Effector memory CD4-positive, alpha-beta T cell (primary cell): ENCODE measurements at regions not wholly inside any gene's neighbourhood (a gene's known extent, or its start where the extent isn't known, plus 50 kb on each side); places are given as distances from the start of the nearest gene placed in this dataset.

ENCODE experiments used
- DNase-seq, 3 donors: peaks; one replicate each; pipeline ENCODE4 v3.0.0-alpha.2; 2020
- H3K27ac ChIP-seq: 2 replicates; pipeline ENCODE4 v1.7.0; 2013; ENCODE audit warnings: mild to moderate bottlenecking, low read length, moderate library complexity; ENCODE audit not compliant: insufficient read depth, poor library complexity, severe bottlenecking
- H3K27me3 ChIP-seq: replicated peaks from 2 replicates; pipeline ENCODE4 v1.7.0; 2013; ENCODE audit warnings: mild to moderate bottlenecking, low read length; ENCODE audit not compliant: insufficient read depth, control insufficient read depth, poor library complexity, severe bottlenecking
- H3K36me3 ChIP-seq: 2 replicates; pipeline ENCODE4 v1.7.0; 2013; ENCODE audit warnings: mild to moderate bottlenecking, low read length, moderate library complexity; ENCODE audit not compliant: control insufficient read depth, insufficient read depth
- H3K4me1 ChIP-seq: 2 replicates; pipeline ENCODE4 v1.7.0; 2013; ENCODE audit warnings: low read length, mild to moderate bottlenecking; ENCODE audit not compliant: control insufficient read depth, insufficient read depth, poor library complexity, severe bottlenecking
- H3K4me3 ChIP-seq: 2 replicates; pipeline ENCODE4 v1.7.0; 2013; ENCODE audit warnings: low read length, low read depth, mild to moderate bottlenecking; ENCODE audit not compliant: insufficient read depth, poor library complexity, severe bottlenecking
- H3K9me3 ChIP-seq: 2 replicates; pipeline ENCODE4 v1.7.0; 2013; ENCODE audit warnings: mild to moderate bottlenecking, low read length, moderate library complexity; ENCODE audit not compliant: control insufficient read depth

DNA sequence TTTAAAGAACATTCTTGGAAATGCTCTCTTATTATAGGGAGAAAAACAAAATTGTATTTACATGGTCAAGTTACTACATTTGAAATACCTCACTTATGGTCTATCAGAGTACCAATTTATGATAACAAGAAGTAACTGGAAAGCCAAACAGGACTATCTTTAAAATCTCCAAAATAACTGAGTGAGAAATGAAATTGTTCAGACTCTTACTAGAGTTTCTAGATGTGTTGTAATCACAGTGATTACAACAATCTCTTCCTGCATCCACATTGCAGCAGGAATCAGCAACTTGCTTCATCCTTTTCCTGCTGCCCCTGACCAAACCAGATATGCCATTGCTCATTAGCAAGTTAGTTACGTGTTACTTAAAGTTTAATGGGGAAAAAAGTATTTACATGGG is 245.2 kb upstream of the SMIM31 start:
- H3K4me1 ChIP-seq = no peaks in the 10 kb centered on the region
- no peaks in the 10 kb centered on the region for H3K27me3 ChIP-seq
- no peak overlapping the region for H3K4me3 ChIP-seq
- DNase-seq = no peak
- H3K9me3 ChIP-seq = no peaks in the 10 kb centered on the region
- H3K36me3 ChIP-seq = no peaks in the 10 kb centered on the region
- H3K27ac ChIP-seq = no peak overlapping the region

DNA sequence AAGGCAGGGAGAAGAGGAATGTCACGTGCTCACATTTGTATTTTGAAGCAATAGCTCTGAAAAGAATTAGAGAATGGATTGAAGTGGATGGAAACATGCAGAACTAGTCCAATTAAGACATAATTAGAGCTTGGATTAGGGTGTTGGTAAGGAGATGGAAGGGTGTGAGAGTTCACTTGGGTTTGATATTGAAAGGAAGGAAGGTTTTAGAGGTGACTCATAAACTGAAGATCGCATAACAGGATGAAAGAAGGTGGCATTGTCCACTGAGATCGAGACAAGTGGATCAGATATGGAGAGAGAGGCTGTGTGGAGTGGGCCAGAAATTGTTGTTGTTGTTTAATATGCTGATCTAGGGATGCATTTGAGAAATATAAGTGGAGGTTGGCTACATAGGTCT is 244.0 kb upstream of the SMIM31 start:
- Histone ChIP-seq H3K36me3 (no peaks in the 10 kb centered on the region), H3K4me3 (no peak overlapping the region), H3K4me1 (no peaks in the 10 kb centered on the region), H3K27ac (no peak overlapping the region), H3K9me3 (no peaks in the 10 kb centered on the region), H3K27me3 (no peaks in the 10 kb centered on the region)
- no peak for DNase-seq

DNA sequence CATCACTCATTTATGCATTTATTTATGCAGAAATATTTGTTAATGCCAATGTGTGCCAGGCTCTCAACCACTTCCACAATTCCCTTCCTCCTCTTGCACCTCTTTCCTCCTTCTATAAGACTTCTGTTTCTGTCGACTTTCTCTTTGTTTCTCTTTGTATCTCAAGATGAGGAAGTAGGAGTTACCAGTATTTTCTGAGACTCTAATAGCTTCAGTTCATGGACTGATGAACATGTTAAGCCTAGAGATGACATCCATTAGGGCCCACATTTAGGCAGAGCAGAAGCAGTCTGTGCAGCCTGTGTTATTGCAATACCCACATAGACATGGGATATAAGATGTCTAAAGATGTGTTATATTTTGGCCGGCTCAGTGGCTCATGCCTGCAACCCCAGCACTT is 241.8 kb upstream of the SMIM31 start:
- Histone ChIP-seq H3K36me3 (no peaks in the 10 kb centered on the region), H3K4me3 (no peak overlapping the region), H3K4me1 (no peaks in the 10 kb centered on the region), H3K9me3 (no peaks in the 10 kb centered on the region), H3K27me3 (no peaks in the 10 kb centered on the region), H3K27ac (no peak overlapping the region)
- DNase-seq = no peak

DNA sequence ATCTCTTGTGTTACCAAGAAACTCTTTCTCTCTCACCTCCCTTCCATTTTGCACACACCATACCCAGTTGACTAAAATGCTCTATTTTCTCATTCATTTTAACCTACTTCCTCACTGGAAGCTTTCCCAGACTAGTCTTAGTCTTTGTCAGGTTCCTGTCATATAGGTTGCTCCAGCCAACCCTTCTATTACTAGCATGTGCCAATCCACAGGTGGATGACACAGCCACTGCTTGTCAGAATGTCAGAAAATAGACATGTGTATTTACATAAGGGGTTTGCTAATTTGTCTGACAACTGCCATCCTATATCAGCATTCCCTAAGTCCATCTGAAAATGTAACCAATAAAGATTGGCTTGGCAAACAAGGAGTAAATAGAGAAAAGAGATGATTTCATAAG is 239.2 kb upstream of the SMIM31 start:
- no peak overlapping the region for H3K27ac ChIP-seq
- no peak for DNase-seq
- no peaks in the 10 kb centered on the region for H3K36me3 ChIP-seq
- no peak overlapping the region for H3K4me3 ChIP-seq
- no peaks in the 10 kb centered on the region for H3K9me3 ChIP-seq
- H3K4me1 ChIP-seq = no peaks in the 10 kb centered on the region
- no peaks in the 10 kb centered on the region for H3K27me3 ChIP-seq

DNA sequence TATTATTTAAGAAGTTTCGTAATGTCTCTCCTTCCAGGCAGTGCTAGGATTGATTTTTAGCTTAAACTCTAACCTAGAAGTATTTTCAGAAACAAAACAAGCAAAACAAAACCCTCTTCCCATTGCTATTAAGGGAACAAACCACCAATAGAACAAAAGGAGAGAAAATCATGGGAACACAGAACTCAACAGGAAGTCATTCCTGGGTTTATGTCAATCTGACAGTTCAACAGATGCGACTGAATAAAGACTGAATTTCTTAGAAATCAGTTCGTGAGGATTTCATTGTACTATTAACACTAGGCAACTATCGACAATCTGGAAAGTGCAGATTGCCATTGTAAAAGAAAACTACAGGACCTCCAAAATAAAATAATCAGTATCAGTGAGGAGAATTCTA is 229.1 kb upstream of the SMIM31 start:
- H3K4me3 ChIP-seq = no peak overlapping the region
- no peaks in the 10 kb centered on the region for H3K36me3 ChIP-seq
- DNase-seq = no peak
- H3K27me3 ChIP-seq = no peaks in the 10 kb centered on the region
- H3K27ac ChIP-seq = no peak overlapping the region
- no peaks in the 10 kb centered on the region for H3K9me3 ChIP-seq
- no peaks in the 10 kb centered on the region for H3K4me1 ChIP-seq

DNA sequence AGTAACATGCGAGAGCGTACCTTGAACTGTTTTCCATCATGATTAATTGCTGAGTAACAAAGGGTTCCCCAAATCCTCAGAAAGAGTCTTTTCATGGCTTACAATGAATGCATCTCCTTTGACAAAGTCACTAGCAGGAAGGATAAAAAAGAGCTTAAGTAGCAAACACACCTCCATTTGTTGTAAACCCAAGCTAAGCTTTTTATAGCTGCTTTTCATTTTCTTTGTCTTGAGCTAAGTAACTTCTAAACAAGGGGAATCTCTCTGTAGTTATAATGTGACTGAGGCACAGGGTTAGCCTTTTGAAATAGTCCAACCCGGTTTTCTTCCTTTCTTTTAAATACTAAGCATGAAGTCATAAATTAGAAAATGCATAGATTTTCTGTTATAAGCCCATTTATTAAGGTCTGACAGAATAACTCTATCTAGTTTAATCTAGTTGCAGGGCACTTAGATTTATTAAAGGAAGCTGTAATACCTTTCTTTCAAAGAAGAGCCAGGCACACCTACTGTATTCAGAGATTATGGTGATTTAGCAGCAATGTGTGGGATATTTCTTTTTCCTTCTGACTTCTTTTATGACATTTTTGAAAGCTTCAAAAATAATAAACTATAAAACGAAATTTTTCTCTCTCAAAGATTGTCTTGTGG is 226.9 kb upstream of the SMIM31 start:
- Histone ChIP-seq H3K27me3 (no peaks in the 10 kb centered on the region), H3K4me1 (no peaks in the 10 kb centered on the region), H3K36me3 (no peaks in the 10 kb centered on the region), H3K9me3 (no peaks in the 10 kb centered on the region), H3K27ac (no peak overlapping the region), H3K4me3 (no peak overlapping the region)
- no peak for DNase-seq

DNA sequence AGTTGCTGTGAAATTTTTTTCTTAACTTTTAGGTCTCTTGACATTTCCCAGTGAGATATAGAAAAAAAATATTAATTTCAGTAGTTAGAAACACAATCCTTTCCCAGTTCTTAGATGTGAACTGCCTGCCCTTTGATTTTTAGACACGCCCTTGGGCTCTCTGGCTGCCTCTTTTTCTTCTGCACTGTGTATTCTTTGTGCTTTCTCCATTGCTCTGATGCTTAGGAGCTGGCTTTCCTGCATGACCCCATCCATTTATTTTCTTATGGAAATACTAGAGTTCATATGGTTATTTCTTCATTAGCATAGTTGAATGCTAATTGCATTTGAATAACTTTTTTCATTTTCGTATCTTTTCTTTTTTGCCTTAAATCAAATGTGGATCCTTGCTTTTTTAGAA is 224.9 kb upstream of the SMIM31 start:
- no peak overlapping the region for H3K27ac ChIP-seq
- no peaks in the 10 kb centered on the region for H3K4me1 ChIP-seq
- DNase-seq = no peak
- H3K27me3 ChIP-seq = no peaks in the 10 kb centered on the region
- H3K4me3 ChIP-seq = no peak overlapping the region
- H3K9me3 ChIP-seq = no peaks in the 10 kb centered on the region
- no peaks in the 10 kb centered on the region for H3K36me3 ChIP-seq

DNA sequence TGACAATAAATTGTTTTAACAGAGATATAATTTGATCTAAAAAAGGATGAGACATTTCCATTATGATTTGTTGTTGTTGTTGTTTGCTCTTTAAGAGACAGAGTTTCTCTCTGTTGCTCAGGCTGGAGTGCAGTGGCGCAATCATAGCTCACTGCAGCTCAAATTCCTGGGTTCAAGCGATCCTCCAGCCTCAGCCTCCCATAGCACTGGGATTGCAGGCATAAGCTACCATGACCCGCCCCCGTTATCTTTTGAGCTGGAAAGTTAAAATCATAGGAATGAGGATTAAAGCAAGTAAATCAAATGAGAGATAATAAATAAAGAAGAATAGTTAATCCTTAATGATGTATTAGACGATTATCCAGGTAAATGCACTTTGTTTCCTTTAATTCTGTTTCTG is 224.4 kb upstream of the SMIM31 start:
- no peaks in the 10 kb centered on the region for H3K27me3 ChIP-seq
- H3K9me3 ChIP-seq = no peaks in the 10 kb centered on the region
- H3K4me1 ChIP-seq = no peaks in the 10 kb centered on the region
- H3K27ac ChIP-seq = no peak overlapping the region
- H3K36me3 ChIP-seq = no peaks in the 10 kb centered on the region
- H3K4me3 ChIP-seq = no peak overlapping the region
- no peak for DNase-seq

DNA sequence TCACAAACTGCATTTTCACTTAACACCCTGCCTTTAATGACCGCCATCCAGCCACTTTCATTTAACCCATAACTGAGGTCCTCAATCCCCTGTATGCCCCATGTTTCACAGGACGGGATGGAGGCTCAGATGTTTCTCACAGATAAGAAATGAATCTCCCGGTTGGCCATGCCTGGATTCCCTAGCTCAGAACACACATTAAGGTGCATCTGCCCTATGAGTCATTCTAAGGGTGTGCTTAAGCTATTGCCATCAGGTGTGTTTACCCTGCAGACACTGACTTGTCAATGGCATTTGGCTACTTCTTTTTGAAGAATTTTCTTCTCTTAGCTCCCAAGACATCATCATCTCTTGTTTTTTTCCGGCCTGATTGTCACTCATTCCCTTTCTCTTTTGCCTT is 222.6 kb upstream of the SMIM31 start:
- H3K9me3 ChIP-seq = no peaks in the 10 kb centered on the region
- no peak overlapping the region for H3K4me3 ChIP-seq
- no peaks in the 10 kb centered on the region for H3K4me1 ChIP-seq
- H3K27me3 ChIP-seq = no peaks in the 10 kb centered on the region
- no peaks in the 10 kb centered on the region for H3K36me3 ChIP-seq
- DNase-seq = no peak
- no peak overlapping the region for H3K27ac ChIP-seq

DNA sequence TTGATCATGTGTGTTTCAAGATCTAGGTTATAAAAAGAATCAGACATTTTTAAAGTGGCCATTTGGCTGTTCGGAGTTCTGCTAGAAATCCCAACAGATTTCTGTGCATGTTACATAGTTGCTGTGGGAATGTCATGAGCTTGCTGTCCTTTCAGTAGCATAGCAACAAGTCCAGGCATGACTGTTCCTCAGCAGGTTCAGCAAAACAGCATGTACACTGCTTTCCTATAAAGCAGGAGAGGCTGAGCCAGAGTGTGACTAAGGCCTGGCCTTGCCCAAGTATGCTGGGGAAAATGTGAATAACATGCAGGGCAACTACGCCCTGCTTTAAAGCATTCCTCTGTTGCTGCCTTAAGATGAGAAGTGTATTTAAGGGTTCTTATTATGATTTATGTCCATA is 217.1 kb upstream of the SMIM31 start:
- Histone ChIP-seq H3K4me1 (no peaks in the 10 kb centered on the region), H3K36me3 (no peaks in the 10 kb centered on the region), H3K27me3 (no peaks in the 10 kb centered on the region), H3K4me3 (no peak overlapping the region), H3K27ac (no peak overlapping the region), H3K9me3 (peaks cover 5% of the 10 kb centered on the region)
- no peak for DNase-seq

DNA sequence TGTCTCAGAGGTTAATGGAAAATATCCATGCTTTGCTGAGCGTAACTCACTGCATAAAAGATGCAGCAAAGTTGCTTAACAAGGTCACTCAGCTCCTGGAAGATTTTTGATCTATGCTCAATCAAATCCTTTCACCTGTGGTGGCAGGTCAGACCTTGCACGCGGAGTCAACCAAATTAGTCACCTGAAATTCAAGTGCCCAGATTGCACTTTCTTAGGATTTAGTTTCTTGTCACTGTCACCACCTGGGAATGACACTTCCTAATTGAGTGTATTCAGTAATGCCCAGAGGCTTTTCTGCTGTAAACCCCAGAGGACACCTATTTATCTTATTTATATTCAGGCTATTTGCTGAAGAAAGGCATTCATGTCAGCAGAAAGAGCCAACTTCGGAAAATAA is 215.8 kb upstream of the SMIM31 start:
- H3K4me3 ChIP-seq = no peak overlapping the region
- H3K4me1 ChIP-seq = no peaks in the 10 kb centered on the region
- no peaks in the 10 kb centered on the region for H3K36me3 ChIP-seq
- no peaks in the 10 kb centered on the region for H3K27me3 ChIP-seq
- no peak overlapping the region for H3K27ac ChIP-seq
- no peak for DNase-seq
- H3K9me3 ChIP-seq = peaks cover 5% of the 10 kb centered on the region
